Amniotic stem cell (primary cell): ENCODE measurements at regions not wholly inside any gene's neighbourhood (a gene's known extent, or its start where the extent isn't known, plus 50 kb on each side); places are given as distances from the start of the nearest gene placed in this dataset.

Source experiments
- DNase-seq: peaks from one replicate; lab custom pipeline; 2025; lab: John Stamatoyannopoulos, UW

GRCh38 chr1:244970744-244971551 lies 106.6 kb upstream of the HNRNPU start:
- DNase-seq: peak; percentile 97

- DNase-seq: no peak
Measured at GRCh38 chr1:244970236-244970743, 105.9 kb upstream of the HNRNPU start.

GRCh38 chr1:244969355-244970235 lies 105.3 kb upstream of the HNRNPU start:
- DNase-seq: peak; percentile 70

- no peak for DNase-seq
Measured at GRCh38 chr1:244968881-244969280, 104.5 kb upstream of the HNRNPU start.

GRCh38 chr1:244968471-244968871 lies 104.1 kb upstream of the HNRNPU start:
- no peak for DNase-seq

GRCh38 chr1:244967159-244967558 lies 102.8 kb upstream of the HNRNPU start:
- DNase-seq: no peak

- DNase-seq: no peak
Measured at GRCh38 chr1:244965185-244966030, 101.1 kb upstream of the HNRNPU start.

- DNase-seq: no peak
Measured at GRCh38 chr1:244964112-244964971, 100.0 kb upstream of the HNRNPU start.

- DNase-seq: no peak
Measured at GRCh38 chr1:244963231-244963826, 99.0 kb upstream of the HNRNPU start.

- no peak for DNase-seq
Measured at GRCh38 chr1:244962130-244962529, 97.8 kb upstream of the HNRNPU start.

GRCh38 chr1:244960904-244961303 lies 96.6 kb upstream of the HNRNPU start:
- DNase-seq: no peak

GRCh38 chr1:244958593-244958992 lies 94.2 kb upstream of the HNRNPU start:
- no peak for DNase-seq

GRCh38 chr1:244957525-244957924 lies 93.2 kb upstream of the HNRNPU start:
- no peak for DNase-seq

GRCh38 chr1:244957122-244957521 lies 92.8 kb upstream of the HNRNPU start:
- DNase-seq: no peak

GRCh38 chr1:244955661-244956060 lies 91.3 kb upstream of the HNRNPU start:
- no peak for DNase-seq

GRCh38 chr1:244954359-244954758 lies 90.0 kb upstream of the HNRNPU start:
- no peak for DNase-seq

GRCh38 chr1:244953901-244954300 lies 89.6 kb upstream of the HNRNPU start:
- no peak for DNase-seq

GRCh38 chr1:244952940-244953339 lies 88.6 kb upstream of the HNRNPU start:
- no peak for DNase-seq

GRCh38 chr1:244952280-244952933 lies 88.1 kb upstream of the HNRNPU start:
- DNase-seq: no peak

- no peak for DNase-seq
Measured at GRCh38 chr1:244948416-244948815, 84.1 kb upstream of the HNRNPU start.
